ENCODE measurements at regions not wholly inside any gene's neighbourhood (a gene's known extent, or its start where the extent isn't known, plus 50 kb on each side); places are given as distances from the start of the nearest gene placed in this dataset.

- no peak for TF ChIP-seq CTCF (IDR thresholded peaks at IDR 0.05; ENCODE audit: insufficient read depth in 1 of 2, low read depth in 1 of 2, low read length in 1 of 2, severe bottlenecking in 1 of 2, unreplicated experiment in 1 of 2)
- H3K4me1 ChIP-seq: no peaks in the 10 kb centered on the region
- DNase-seq: no peak
- H3K4me3 Mint-ChIP-seq (ENCODE audit: unreplicated experiment): no peak overlapping the region
- no peaks in the 10 kb centered on the region for H3K9me3 Mint-ChIP-seq (ENCODE audit: unreplicated experiment)
- no peaks in the 10 kb centered on the region for H3K36me3 ChIP-seq (ENCODE audit: control insufficient read depth, insufficient read depth, low read length)
- H3K4me3 ChIP-seq (ENCODE audit: low read depth, low read length): no peak overlapping the region
- no peaks in the 10 kb centered on the region for H3K27me3 ChIP-seq (replicated peaks; ENCODE audit: control insufficient read depth, insufficient read depth, low read length)
- intact Hi-C loops (cut with micrococcal nuclease; ENCODE audit: unreplicated experiment): no loop called here
- no peak overlapping the region for H3K27ac Mint-ChIP-seq (ENCODE audit: unreplicated experiment)
- H3K27me3 Mint-ChIP-seq (ENCODE audit: insufficient read depth, unreplicated experiment): peaks cover 10% of the 10 kb centered on the region
- ChIA-PET POLR2A (no interaction called here), CTCF (no interaction called here)
- H3K9me3 ChIP-seq: no peaks in the 10 kb centered on the region
- peaks cover 16% of the 10 kb centered on the region for H3K4me1 Mint-ChIP-seq (ENCODE audit: low read depth, unreplicated experiment)
- BruUV-seq (replicated peaks): no TSS peak
- H3K36me3 Mint-ChIP-seq (ENCODE audit: insufficient read depth, unreplicated experiment): no peaks in the 10 kb centered on the region
These were observed 69.0 kb downstream of the UBIAD1 start for GRCh38 chr1:11341901-11342552.

GRCh38 chr1:11342621-11343032 is 69.6 kb downstream of the UBIAD1 start:
- Mint-ChIP-seq H3K36me3 (ENCODE audit: insufficient read depth, unreplicated experiment) (no peaks in the 10 kb centered on the region), H3K27ac (ENCODE audit: unreplicated experiment) (no peak overlapping the region), H3K27me3 (ENCODE audit: insufficient read depth, unreplicated experiment) (peaks cover 15% of the 10 kb centered on the region), H3K4me1 (ENCODE audit: low read depth, unreplicated experiment) (peaks cover 16% of the 10 kb centered on the region), H3K9me3 (ENCODE audit: unreplicated experiment) (no peaks in the 10 kb centered on the region), H3K4me3 (ENCODE audit: unreplicated experiment) (no peak overlapping the region)
- no peaks in the 10 kb centered on the region for H3K27me3 ChIP-seq (replicated peaks; ENCODE audit: control insufficient read depth, insufficient read depth, low read length)
- DNase-seq: no peak
- H3K36me3 ChIP-seq (ENCODE audit: control insufficient read depth, insufficient read depth, low read length): no peaks in the 10 kb centered on the region
- POLR2A ChIA-PET: no interaction called here
- BruUV-seq (replicated peaks): no TSS peak
- no peak overlapping the region for H3K4me3 ChIP-seq (ENCODE audit: low read depth, low read length)
- CTCF ChIA-PET: no interaction called here
- intact Hi-C loops (cut with micrococcal nuclease; ENCODE audit: unreplicated experiment): no loop called here
- H3K9me3 ChIP-seq: no peaks in the 10 kb centered on the region
- no peaks in the 10 kb centered on the region for H3K4me1 ChIP-seq
- no peak for TF ChIP-seq CTCF (IDR thresholded peaks at IDR 0.05; ENCODE audit: insufficient read depth in 1 of 2, low read depth in 1 of 2, low read length in 1 of 2, severe bottlenecking in 1 of 2, unreplicated experiment in 1 of 2)

GRCh38 chr1:11345971-11346715 is 73.1 kb downstream of the UBIAD1 start:
- H3K27me3 Mint-ChIP-seq (ENCODE audit: insufficient read depth, unreplicated experiment): peaks cover 17% of the 10 kb centered on the region
- ChIA-PET POLR2A (no interaction called here), CTCF (no interaction called here)
- Histone ChIP-seq H3K4me1 (no peaks in the 10 kb centered on the region), H3K27me3 (replicated peaks; ENCODE audit: control insufficient read depth, insufficient read depth, low read length) (no peaks in the 10 kb centered on the region), H3K4me3 (ENCODE audit: low read depth, low read length) (no peak overlapping the region), H3K36me3 (ENCODE audit: control insufficient read depth, insufficient read depth, low read length) (no peaks in the 10 kb centered on the region), H3K9me3 (no peaks in the 10 kb centered on the region)
- intact Hi-C loops (cut with micrococcal nuclease; ENCODE audit: unreplicated experiment): no loop called here
- H3K4me3 Mint-ChIP-seq (ENCODE audit: unreplicated experiment): no peak overlapping the region
- TF ChIP-seq CTCF (IDR thresholded peaks at IDR 0.05; ENCODE audit: insufficient read depth in 1 of 2, low read depth in 1 of 2, low read length in 1 of 2, severe bottlenecking in 1 of 2, unreplicated experiment in 1 of 2): no peak
- no peaks in the 10 kb centered on the region for H3K9me3 Mint-ChIP-seq (ENCODE audit: unreplicated experiment)
- no peak overlapping the region for H3K27ac Mint-ChIP-seq (ENCODE audit: unreplicated experiment)
- H3K4me1 Mint-ChIP-seq (ENCODE audit: low read depth, unreplicated experiment): no peaks in the 10 kb centered on the region
- no peaks in the 10 kb centered on the region for H3K36me3 Mint-ChIP-seq (ENCODE audit: insufficient read depth, unreplicated experiment)
- DNase-seq: no peak
- BruUV-seq (replicated peaks): no TSS peak
